Trophoblast cell (in vitro differentiated cells and primary cell): ENCODE measurements at regions not wholly inside any gene's neighbourhood (a gene's known extent, or its start where the extent isn't known, plus 50 kb on each side); places are given as distances from the start of the nearest gene placed in this dataset.

Experiments
- DNase-seq, 2 donors: peaks; one replicate each; pipeline ENCODE4 v3.0.0-alpha.2; 2016
- H2AFZ ChIP-seq: 2 replicates; pipeline ENCODE4 v1.6.1; 2013; ENCODE audit warnings: low read length, moderate library complexity, mild to moderate bottlenecking; ENCODE audit not compliant: insufficient read depth, poor library complexity
- H2AK5ac ChIP-seq: 2 replicates; pipeline ENCODE4 v1.6.1; 2013; ENCODE audit warnings: mild to moderate bottlenecking, low read length
- H2BK120ac ChIP-seq: 2 replicates; pipeline ENCODE4 v1.6.1; 2013; ENCODE audit warnings: low read length, mild to moderate bottlenecking, moderate library complexity; ENCODE audit not compliant: insufficient read depth, poor library complexity
- H2BK12ac ChIP-seq: 2 replicates; pipeline ENCODE4 v1.6.1; 2013; ENCODE audit warnings: mild to moderate bottlenecking, low read length, moderate library complexity
- H2BK5ac ChIP-seq: 2 replicates; pipeline ENCODE4 v1.6.1; 2013; ENCODE audit warnings: low read length, low read depth, moderate library complexity, mild to moderate bottlenecking; ENCODE audit not compliant: poor library complexity
- H3K14ac ChIP-seq: 2 replicates; pipeline ENCODE4 v1.6.1; 2013; ENCODE audit warnings: mild to moderate bottlenecking, low read length
- H3K18ac ChIP-seq: 2 replicates; pipeline ENCODE4 v1.6.1; 2013; ENCODE audit warnings: mild to moderate bottlenecking, low read length
- H3K23ac ChIP-seq: 2 replicates; pipeline ENCODE4 v1.6.1; 2013; ENCODE audit warnings: low read length
- H3K27ac ChIP-seq: 2 replicates; pipeline ENCODE4 v1.5.1; 2013; ENCODE audit warnings: low read depth, mild to moderate bottlenecking, inconsistent platforms, low read length, moderate library complexity
- H3K27me3 ChIP-seq: 2 replicates; pipeline ENCODE4 v1.6.1; 2013; ENCODE audit warnings: inconsistent platforms, mild to moderate bottlenecking, low read length, moderate library complexity; ENCODE audit not compliant: insufficient read depth
- H3K36me3 ChIP-seq, 2 experiments: 1 replicate in 1 of 2; 2 replicates in 1 of 2; pipeline ENCODE4 v1.6.1; 2013; ENCODE audit warnings: low read length in 2 of 2, mild to moderate bottlenecking in 2 of 2, moderate library complexity in 1 of 2; ENCODE audit not compliant: insufficient read depth in 2 of 2, control insufficient read depth in 1 of 2
- H3K4ac ChIP-seq: 2 replicates; pipeline ENCODE4 v1.6.1; 2013; ENCODE audit warnings: low read depth, mild to moderate bottlenecking, low read length, moderate library complexity
- H3K4me1 ChIP-seq, 2 experiments: 1 replicate in 1 of 2; 2 replicates in 1 of 2; pipeline ENCODE4 v1.6.1; 2013; ENCODE audit warnings: low read length in 2 of 2, mild to moderate bottlenecking in 2 of 2, moderate library complexity in 1 of 2; ENCODE audit not compliant: insufficient read depth in 2 of 2, control insufficient read depth in 1 of 2
- H3K4me2 ChIP-seq: 2 replicates; pipeline ENCODE4 v1.6.1; 2013; ENCODE audit warnings: inconsistent platforms, mild to moderate bottlenecking, low read length, moderate library complexity
- H3K4me3 ChIP-seq: 2 replicates; pipeline ENCODE4 v1.5.1; 2013; ENCODE audit warnings: mild to moderate bottlenecking, low read depth, low read length, inconsistent platforms
- H3K79me1 ChIP-seq: one replicate; pipeline ENCODE4 v1.6.1; 2013; ENCODE audit warnings: low read length
- H3K79me2 ChIP-seq: 2 replicates; pipeline ENCODE4 v1.6.1; 2013; ENCODE audit warnings: low read length, mild to moderate bottlenecking; ENCODE audit not compliant: control insufficient read depth, insufficient read depth, poor library complexity
- H3K9ac ChIP-seq: 2 replicates; pipeline ENCODE4 v1.6.1; 2013; ENCODE audit warnings: mild to moderate bottlenecking, low read length
- H3K9me3 ChIP-seq: 2 replicates; pipeline ENCODE4 v1.6.1; 2013; ENCODE audit warnings: low read depth, mild to moderate bottlenecking, control low read depth, inconsistent platforms, low read length; ENCODE audit not compliant: insufficient read depth
- H4K12ac ChIP-seq: 2 replicates; pipeline ENCODE4 v1.6.1; 2013; ENCODE audit warnings: low read depth, mild to moderate bottlenecking, low read length, moderate library complexity
- H4K8ac ChIP-seq: 2 replicates; pipeline ENCODE4 v1.6.1; 2013; ENCODE audit warnings: low read depth, mild to moderate bottlenecking, low read length, moderate library complexity
- H4K91ac ChIP-seq: one replicate; pipeline ENCODE4 v1.6.1; 2013; ENCODE audit warnings: low read depth, mild to moderate bottlenecking, low read length, moderate library complexity
- WGBS: extraction: QIAGEN DNeasy Blood & Tissue Kit; methylation state at CpG from one replicate; pipeline ENCODE4 v1.1.7; 2013; ENCODE audit warnings: missing lambda C conversion rate; ENCODE audit not compliant: insufficient read length, insufficient coverage; ENCODE audit errors: extremely low coverage; 5-methylcytosine and 5-hydroxymethylcytosine counted together

- no peak overlapping the region for H2AFZ ChIP-seq
- H3K23ac ChIP-seq: no peak overlapping the region
- no peak overlapping the region for H3K14ac ChIP-seq
- no peak overlapping the region for H2AK5ac ChIP-seq
- H2BK120ac ChIP-seq: no peak overlapping the region
- no peak overlapping the region for H3K18ac ChIP-seq
- H2BK12ac ChIP-seq: no peak overlapping the region
- no peak overlapping the region for H2BK5ac ChIP-seq
- peaks cover 0 to 2% of the 10 kb centered on the region in 2 experiments for H3K4me1 ChIP-seq
- no peak overlapping the region for H3K27ac ChIP-seq
- H3K27me3 ChIP-seq: no peaks in the 10 kb centered on the region
- H3K79me2 ChIP-seq: no peaks in the 10 kb centered on the region
- H3K79me1 ChIP-seq: no peaks in the 10 kb centered on the region
- no peaks in the 10 kb centered on the region for H3K36me3 ChIP-seq
- no peak overlapping the region for H4K12ac ChIP-seq
- H3K9ac ChIP-seq: no peak overlapping the region
- no peak overlapping the region for H3K4ac ChIP-seq
- H4K91ac ChIP-seq: no peak overlapping the region
- H3K4me3 ChIP-seq: no peak overlapping the region
- H3K9me3 ChIP-seq: no peaks in the 10 kb centered on the region
- DNase-seq: no peak
- H4K8ac ChIP-seq: no peak overlapping the region
- H3K4me2 ChIP-seq: no peak overlapping the region
- WGBS: no CpG with 5 or more reads among the region's 3 CpGs
Observed at GRCh38 chr14:54108481-54109471, 152.2 kb upstream of the BMP4 start.

- Histone ChIP-seq H3K9ac (no peak overlapping the region), H2BK120ac (no peak overlapping the region), H3K79me1 (no peaks in the 10 kb centered on the region), H3K4me3 (no peak overlapping the region), H3K4ac (no peak overlapping the region), H3K9me3 (no peaks in the 10 kb centered on the region), H4K91ac (no peak overlapping the region), H3K79me2 (no peaks in the 10 kb centered on the region), H2BK5ac (no peak overlapping the region), H2BK12ac (no peak overlapping the region), H3K27ac (no peak overlapping the region), H3K23ac (no peak overlapping the region), H3K4me2 (no peak overlapping the region), H3K36me3 (no peaks in the 10 kb centered on the region), H4K8ac (no peak overlapping the region), H3K14ac (no peak overlapping the region), H2AK5ac (no peak overlapping the region), H3K27me3 (no peaks in the 10 kb centered on the region), H3K4me1 (peaks cover 0 to 2% of the 10 kb centered on the region in 2 experiments), H4K12ac (no peak overlapping the region), H2AFZ (no peak overlapping the region), H3K18ac (no peak overlapping the region)
- no peak for DNase-seq
- no CpG with 5 or more reads among the region's 2 CpGs for WGBS
Observed at GRCh38 chr14:54109521-54110120, 153.0 kb upstream of the BMP4 start.

GRCh38 chr14:54114941-54115340, 158.3 kb upstream of the BMP4 start:
- no CpG with 5 or more reads among the region's 1 CpG for WGBS
- no peak overlapping the region for H2BK5ac ChIP-seq
- no peak overlapping the region for H4K12ac ChIP-seq
- no peak overlapping the region for H4K8ac ChIP-seq
- no peak overlapping the region for H3K9ac ChIP-seq
- H3K9me3 ChIP-seq: no peaks in the 10 kb centered on the region
- DNase-seq: no peak
- no peak overlapping the region for H3K4ac ChIP-seq
- H3K14ac ChIP-seq: no peak overlapping the region
- H4K91ac ChIP-seq: no peak overlapping the region
- no peaks in the 10 kb centered on the region for H3K27me3 ChIP-seq
- no peak overlapping the region for H2AK5ac ChIP-seq
- no peak overlapping the region for H3K18ac ChIP-seq
- H3K36me3 ChIP-seq: no peaks in the 10 kb centered on the region
- no peak overlapping the region for H3K27ac ChIP-seq
- H3K79me1 ChIP-seq: no peaks in the 10 kb centered on the region
- no peak overlapping the region for H2AFZ ChIP-seq
- H3K4me2 ChIP-seq: no peak overlapping the region
- H3K23ac ChIP-seq: no peak overlapping the region
- H3K4me3 ChIP-seq: no peak overlapping the region
- H2BK12ac ChIP-seq: no peak overlapping the region
- H3K4me1 ChIP-seq: no peaks in the 10 kb centered on the region
- no peaks in the 10 kb centered on the region for H3K79me2 ChIP-seq
- no peak overlapping the region for H2BK120ac ChIP-seq

- H3K9ac ChIP-seq: no peak overlapping the region
- no peaks in the 10 kb centered on the region for H3K9me3 ChIP-seq
- no peak overlapping the region for H3K4me3 ChIP-seq
- no peak overlapping the region for H2BK5ac ChIP-seq
- no peak overlapping the region for H3K23ac ChIP-seq
- no peak overlapping the region for H3K18ac ChIP-seq
- H2BK120ac ChIP-seq: no peak overlapping the region
- H3K14ac ChIP-seq: no peak overlapping the region
- no CpG with 5 or more reads among the region's 2 CpGs for WGBS
- H3K79me2 ChIP-seq: no peaks in the 10 kb centered on the region
- no peak overlapping the region for H2AFZ ChIP-seq
- H3K27me3 ChIP-seq: no peaks in the 10 kb centered on the region
- no peaks in the 10 kb centered on the region for H3K4me1 ChIP-seq
- H3K4me2 ChIP-seq: no peak overlapping the region
- no peak overlapping the region for H3K4ac ChIP-seq
- no peak overlapping the region for H2AK5ac ChIP-seq
- H4K91ac ChIP-seq: no peak overlapping the region
- H3K27ac ChIP-seq: no peak overlapping the region
- H4K12ac ChIP-seq: no peak overlapping the region
- no peak for DNase-seq
- H4K8ac ChIP-seq: no peak overlapping the region
- no peak overlapping the region for H2BK12ac ChIP-seq
- no peaks in the 10 kb centered on the region for H3K36me3 ChIP-seq
- H3K79me1 ChIP-seq: no peaks in the 10 kb centered on the region
Observed at GRCh38 chr14:54116198-54116885, 159.7 kb upstream of the BMP4 start.
